ENCODE measurements at regions not wholly inside any gene's neighbourhood (a gene's known extent, or its start where the extent isn't known, plus 50 kb on each side); places are given as distances from the start of the nearest gene placed in this dataset.
A peak's percentile ranks its signal among the peaks of the same experiment; 100 is the strongest.

- no peak for DNase-seq
Measured at GRCh38 chr13:89752394-89752793, 1595.1 kb upstream of the MIR17HG start.

- DNase-seq = peak; percentile 92
Measured at GRCh38 chr13:89755729-89756492, 1591.6 kb upstream of the MIR17HG start.

- DNase-seq = no peak
Measured at GRCh38 chr13:89763005-89763404, 1584.5 kb upstream of the MIR17HG start.

- no peak for DNase-seq
Measured at GRCh38 chr13:89783221-89783755, 1564.2 kb upstream of the MIR17HG start.

- DNase-seq = no peak
Measured at GRCh38 chr13:89784161-89784809, 1563.2 kb upstream of the MIR17HG start.

- DNase-seq = no peak
Measured at GRCh38 chr13:89786531-89786930, 1561.0 kb upstream of the MIR17HG start.

- DNase-seq = no peak
Measured at GRCh38 chr13:89790696-89791095, 1556.8 kb upstream of the MIR17HG start.

GRCh38 chr13:89791971-89792630, 1555.4 kb upstream of the MIR17HG start:
- DNase-seq = no peak

GRCh38 chr13:89796196-89796595, 1551.3 kb upstream of the MIR17HG start:
- DNase-seq = no peak

GRCh38 chr13:89803839-89804238, 1543.6 kb upstream of the MIR17HG start:
- no peak for DNase-seq

- no peak for DNase-seq
Measured at GRCh38 chr13:89806594-89806993, 1540.9 kb upstream of the MIR17HG start.

GRCh38 chr13:89812856-89813255, 1534.6 kb upstream of the MIR17HG start:
- DNase-seq = peak; percentile 57

- no peak for DNase-seq
Measured at GRCh38 chr13:89816404-89816803, 1531.1 kb upstream of the MIR17HG start.

- DNase-seq = no peak
Measured at GRCh38 chr13:89822467-89822866, 1525.0 kb upstream of the MIR17HG start.

- no peak for DNase-seq
Measured at GRCh38 chr13:89827552-89827951, 1519.9 kb upstream of the MIR17HG start.

- DNase-seq = peak; percentile 21
Measured at GRCh38 chr13:89828506-89828905, 1519.0 kb upstream of the MIR17HG start.

GRCh38 chr13:89831157-89831556, 1516.3 kb upstream of the MIR17HG start:
- no peak for DNase-seq

GRCh38 chr13:89832827-89833226, 1514.7 kb upstream of the MIR17HG start:
- DNase-seq = no peak

GRCh38 chr13:89843621-89844020, 1503.9 kb upstream of the MIR17HG start:
- DNase-seq = no peak

- DNase-seq = no peak
Measured at GRCh38 chr13:89845874-89846273, 1501.6 kb upstream of the MIR17HG start.

- no peak for DNase-seq
Measured at GRCh38 chr13:89846926-89847585, 1500.4 kb upstream of the MIR17HG start.

GRCh38 chr13:89852570-89852969, 1494.9 kb upstream of the MIR17HG start:
- DNase-seq = peak; percentile 53

- no peak for DNase-seq
Measured at GRCh38 chr13:89856512-89856911, 1491.0 kb upstream of the MIR17HG start.

All from MV-4-11 (cell line).